ENCODE measurements at regions not wholly inside any gene's neighbourhood (a gene's known extent, or its start where the extent isn't known, plus 50 kb on each side); places are given as distances from the start of the nearest gene placed in this dataset.

DNA sequence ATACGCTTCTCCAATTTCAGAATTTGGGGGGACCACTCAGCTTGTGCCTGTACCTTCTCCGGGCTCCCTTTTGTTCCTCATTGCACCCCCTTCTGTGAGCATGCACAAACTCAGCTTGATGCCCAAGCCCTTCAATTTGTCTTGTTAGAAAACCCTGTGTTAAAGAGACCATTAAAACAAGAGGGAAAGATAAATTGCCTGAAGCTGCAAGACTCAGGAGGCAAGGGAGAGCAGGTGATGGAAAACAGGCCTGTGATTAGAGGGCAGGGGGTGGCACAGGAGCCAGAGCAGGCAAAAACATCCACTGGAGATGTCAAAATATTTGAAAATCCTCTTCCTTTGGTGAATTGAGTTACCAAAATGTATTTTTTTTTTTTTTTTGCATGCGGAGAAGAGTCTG is 121.7 kb downstream of the MIAT start:
- Histone ChIP-seq H4K20me1 (ENCODE audit: control insufficient read depth, insufficient read depth, insufficient read length) (no peaks in the 10 kb centered on the region), H3K56ac (ENCODE audit: insufficient read length, low read depth, low read length) (no peak overlapping the region), H3K9me3 (ENCODE audit: control insufficient read depth, low read depth, low read length) (peaks cover 9% of the 10 kb centered on the region), H2BK15ac (ENCODE audit: low read depth, low read length) (no peak overlapping the region), H3K9ac (ENCODE audit: extremely low read depth, insufficient read length, low read length) (no peak overlapping the region), H4K91ac (ENCODE audit: insufficient read length, low read depth, low read length) (no peak overlapping the region), H2BK120ac (ENCODE audit: low read depth, low read length, poor library complexity, severe bottlenecking) (no peak overlapping the region), H2BK5ac (ENCODE audit: insufficient read length, low read length) (no peak overlapping the region), H2AK5ac (ENCODE audit: insufficient read length, low read length) (no peak overlapping the region), H3K4ac (ENCODE audit: low read depth, low read length) (no peak overlapping the region), H4K8ac (replicated peaks; ENCODE audit: insufficient read length, low read depth, low read length) (no peak overlapping the region), H3K79me2 (ENCODE audit: insufficient read depth, low read length) (no peaks in the 10 kb centered on the region), H3K27ac (ENCODE audit: insufficient read length, low read depth, low read length) (no peak overlapping the region), H3K4me2 (ENCODE audit: insufficient read depth, insufficient read length, low read length) (no peak overlapping the region), H3K27me3 (ENCODE audit: insufficient read depth, low read length) (peaks cover 6% of the 10 kb centered on the region; the same call in 1 of the 2 replicates), H4K5ac (ENCODE audit: insufficient read length, low read depth, low read length) (no peak overlapping the region), H2AFZ (ENCODE audit: low read length) (no peak overlapping the region), H3T11ph (ENCODE audit: low read length) (no peak overlapping the region), H3K23ac (ENCODE audit: insufficient read length, low read depth, low read length) (no peak overlapping the region), H3K79me1 (ENCODE audit: insufficient read depth, low read depth, low read length, poor library complexity, severe bottlenecking) (no peaks in the 10 kb centered on the region), H3K4me1 (ENCODE audit: insufficient read depth, low read length) (peaks cover 2% of the 10 kb centered on the region; the same call in 1 of the 2 replicates), H3K23me2 (ENCODE audit: insufficient read length, low read depth, low read length, poor library complexity, severe bottlenecking) (no peaks in the 10 kb centered on the region), H3K18ac (ENCODE audit: insufficient read length, low read depth, low read length) (no peak overlapping the region), H2BK20ac (ENCODE audit: low read depth, low read length, poor library complexity, severe bottlenecking) (no peak overlapping the region), H2BK12ac (ENCODE audit: insufficient read length, low read depth, low read length) (no peak overlapping the region), H3K14ac (ENCODE audit: insufficient read depth, low read length) (no peak overlapping the region)
- no peak for DNase-seq
- TF ChIP-seq, protein P1, sequence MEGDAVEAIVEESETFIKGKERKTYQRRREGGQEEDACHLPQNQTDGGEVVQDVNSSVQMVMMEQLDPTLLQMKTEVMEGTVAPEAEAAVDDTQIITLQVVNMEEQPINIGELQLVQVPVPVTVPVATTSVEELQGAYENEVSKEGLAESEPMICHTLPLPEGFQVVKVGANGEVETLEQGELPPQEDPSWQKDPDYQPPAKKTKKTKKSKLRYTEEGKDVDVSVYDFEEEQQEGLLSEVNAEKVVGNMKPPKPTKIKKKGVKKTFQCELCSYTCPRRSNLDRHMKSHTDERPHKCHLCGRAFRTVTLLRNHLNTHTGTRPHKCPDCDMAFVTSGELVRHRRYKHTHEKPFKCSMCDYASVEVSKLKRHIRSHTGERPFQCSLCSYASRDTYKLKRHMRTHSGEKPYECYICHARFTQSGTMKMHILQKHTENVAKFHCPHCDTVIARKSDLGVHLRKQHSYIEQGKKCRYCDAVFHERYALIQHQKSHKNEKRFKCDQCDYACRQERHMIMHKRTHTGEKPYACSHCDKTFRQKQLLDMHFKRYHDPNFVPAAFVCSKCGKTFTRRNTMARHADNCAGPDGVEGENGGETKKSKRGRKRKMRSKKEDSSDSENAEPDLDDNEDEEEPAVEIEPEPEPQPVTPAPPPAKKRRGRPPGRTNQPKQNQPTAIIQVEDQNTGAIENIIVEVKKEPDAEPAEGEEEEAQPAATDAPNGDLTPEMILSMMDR (conservative IDR thresholded peaks at IDR 0.05): no peak
- Mint-ChIP-seq H3K27ac (peak overlapping the region in 1 of 3 experiments; percentile 6; a peak in 1 of 7 replicates), H3K9me3 (peaks cover 5 to 14% of the 10 kb centered on the region in 2 experiments; a peak in 4 of 5 replicates), H3K36me3 (ENCODE audit: insufficient read depth in 1 of 3, low read depth in 3 of 3) (peaks cover 9 to 31% (median 17%) of the 10 kb centered on the region in 3 experiments), H3K27me3 (ENCODE audit: low read depth) (peaks cover 78% of the 10 kb centered on the region), H3K4me1 (peaks cover 52 to 53% of the 10 kb centered on the region in 2 experiments), H3K4me3 (no peak overlapping the region)
- WGBS (ENCODE audit: extremely low coverage, insufficient read length, low lambda C conversion rate): no CpG with 5 or more reads among the region's 3 CpGs
